GM08714 (cell line): ENCODE measurements at regions not wholly inside any gene's neighbourhood (a gene's known extent, or its start where the extent isn't known, plus 50 kb on each side); places are given as distances from the start of the nearest gene placed in this dataset.

Experiments used
- H3K4me3 ChIP-seq: fragments of 200-500 bp; sonication (Bioruptor generic); 2 replicates; pipeline ENCODE4 v1.5.1; 2014; ENCODE audit warnings: mild to moderate bottlenecking, low read length, inconsistent platforms
- ZNF274 ChIP-seq: IDR thresholded peaks from 2 replicates; pipeline ENCODE4 v1.6.1; 2012; ENCODE audit warnings: mild to moderate bottlenecking, low read depth, low read length

- TF ChIP-seq ZNF274 = no peak
- H3K4me3 ChIP-seq = no peak overlapping the region
Measured at GRCh38 chr5:99866740-99867139, 668.4 kb upstream of the FAM174A start.

GRCh38 chr5:99865159-99865558 lies 670.0 kb upstream of the FAM174A start:
- no peak overlapping the region for H3K4me3 ChIP-seq
- no peak for TF ChIP-seq ZNF274

DNA sequence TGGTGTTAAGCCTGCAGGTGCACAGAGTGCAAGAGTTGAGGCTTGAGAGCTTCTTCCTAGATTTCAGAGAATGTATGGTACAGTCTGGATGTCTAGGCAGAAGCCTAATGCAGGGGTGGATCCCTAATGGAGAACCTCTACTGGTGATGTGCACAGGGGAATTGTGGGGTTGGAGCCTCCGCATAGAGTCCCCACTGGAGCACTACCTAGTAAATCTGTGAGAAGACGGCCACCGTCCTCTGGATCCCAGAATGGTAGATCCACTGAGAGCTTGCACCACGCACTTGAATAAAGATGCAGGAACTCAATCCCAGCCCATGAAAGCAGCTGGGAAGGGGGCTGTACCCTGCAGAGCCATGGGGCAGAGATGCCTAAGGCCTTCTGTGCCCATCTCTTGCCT lies 699.4 kb upstream of the FAM174A start:
- TF ChIP-seq ZNF274 = no peak
- no peak overlapping the region for H3K4me3 ChIP-seq

GRCh38 chr5:99827136-99827535 lies 708.0 kb upstream of the FAM174A start:
- H3K4me3 ChIP-seq = no peak overlapping the region
- TF ChIP-seq ZNF274 = no peak

DNA sequence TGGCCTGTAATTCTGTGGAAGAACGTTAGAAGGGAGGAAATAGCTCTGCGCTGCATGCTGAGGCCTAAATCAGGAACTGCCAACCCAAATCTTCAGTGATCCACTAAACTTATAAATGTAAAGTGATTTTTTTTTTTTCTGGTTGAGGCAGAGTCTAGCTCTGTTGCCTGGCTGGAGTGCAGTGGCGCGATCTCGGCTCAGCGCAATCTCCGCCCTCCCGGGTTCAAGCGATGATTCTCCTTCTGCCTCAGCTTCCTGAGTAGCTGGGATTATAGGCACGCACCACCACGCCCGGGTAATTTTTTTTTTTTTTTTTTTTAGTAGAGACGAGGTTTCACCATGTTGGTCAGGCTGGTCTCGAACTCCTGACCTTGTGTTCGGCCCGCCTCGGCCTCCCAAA lies 717.4 kb upstream of the FAM174A start:
- H3K4me3 ChIP-seq = no peak overlapping the region
- no peak for TF ChIP-seq ZNF274

GRCh38 chr5:99814321-99815063 lies 720.7 kb upstream of the FAM174A start:
- H3K4me3 ChIP-seq = no peak overlapping the region
- TF ChIP-seq ZNF274 = no peak

- H3K4me3 ChIP-seq = no peak overlapping the region
- no peak for TF ChIP-seq ZNF274
Measured at GRCh38 chr5:99808657-99809230, 726.4 kb upstream of the FAM174A start.

DNA sequence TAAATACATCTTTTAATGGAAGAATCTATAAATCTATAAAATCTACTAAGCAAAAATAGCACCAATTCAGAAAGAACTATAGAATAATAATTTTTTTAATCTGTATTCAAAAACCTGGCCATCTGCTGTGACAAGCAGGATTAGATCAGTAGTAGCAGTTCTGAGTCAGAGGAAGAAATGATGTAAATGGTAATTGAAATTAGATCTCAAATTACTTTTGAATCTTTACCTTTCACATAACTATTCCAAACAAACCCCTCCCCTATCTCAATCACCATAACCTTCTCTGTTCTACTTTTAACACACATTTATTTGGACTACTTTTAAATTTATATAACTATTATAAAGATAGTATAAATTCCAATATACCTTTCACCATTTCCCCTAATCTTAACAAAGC lies 727.8 kb upstream of the FAM174A start:
- no peak for TF ChIP-seq ZNF274
- no peak overlapping the region for H3K4me3 ChIP-seq

GRCh38 chr5:99795031-99795430 lies 740.1 kb upstream of the FAM174A start:
- no peak overlapping the region for H3K4me3 ChIP-seq
- no peak for TF ChIP-seq ZNF274

GRCh38 chr5:99788482-99788881 lies 746.7 kb upstream of the FAM174A start:
- no peak overlapping the region for H3K4me3 ChIP-seq
- no peak for TF ChIP-seq ZNF274

GRCh38 chr5:99775189-99775588 lies 760.0 kb upstream of the FAM174A start:
- H3K4me3 ChIP-seq = no peak overlapping the region
- TF ChIP-seq ZNF274 = no peak

- no peak for TF ChIP-seq ZNF274
- H3K4me3 ChIP-seq = no peak overlapping the region
Measured at GRCh38 chr5:99773290-99773689, 761.9 kb upstream of the FAM174A start.

DNA sequence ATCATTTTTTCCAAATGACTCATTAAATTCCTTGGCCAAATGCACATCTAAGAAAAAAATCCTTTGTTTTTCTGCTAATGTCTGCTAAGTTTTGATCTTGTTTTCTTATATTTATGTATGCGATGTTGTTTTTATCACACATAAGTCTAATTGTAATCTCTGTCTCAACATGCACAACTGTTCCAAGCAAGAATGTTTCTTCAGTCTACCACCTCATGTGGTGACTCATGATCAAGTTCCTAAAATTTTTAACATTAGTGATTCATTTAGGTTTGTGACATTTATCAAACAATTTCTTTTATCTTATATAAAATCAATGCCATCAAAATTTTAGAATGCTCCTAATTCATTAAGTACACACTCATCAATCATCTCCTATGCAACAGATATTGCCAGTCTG lies 763.9 kb upstream of the FAM174A start:
- no peak overlapping the region for H3K4me3 ChIP-seq
- no peak for TF ChIP-seq ZNF274

DNA sequence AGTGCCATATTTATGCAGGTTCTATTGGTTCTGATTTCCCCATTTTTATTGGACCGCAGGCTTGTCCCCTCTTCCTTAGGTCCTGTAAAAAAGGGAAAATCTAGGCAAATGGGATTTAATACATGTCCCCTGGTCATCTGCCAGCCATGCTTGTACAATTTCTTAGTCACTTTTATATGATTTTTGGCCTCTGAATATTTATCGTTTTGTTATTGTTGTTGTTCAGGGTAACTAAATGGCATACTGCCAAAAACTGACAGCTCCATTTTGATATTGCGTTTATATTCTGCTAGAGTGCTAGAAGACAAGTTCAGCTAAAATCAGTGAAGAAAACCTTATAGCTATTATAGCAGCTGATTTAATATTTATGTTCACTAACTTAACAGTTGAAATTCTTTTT lies 770.2 kb upstream of the FAM174A start:
- no peak for TF ChIP-seq ZNF274
- H3K4me3 ChIP-seq = no peak overlapping the region

GRCh38 chr5:99763021-99763774 lies 772.0 kb upstream of the FAM174A start:
- H3K4me3 ChIP-seq = no peak overlapping the region
- no peak for TF ChIP-seq ZNF274
